OCI-LY7 (cell line): ENCODE measurements at regions not wholly inside any gene's neighbourhood (a gene's known extent, or its start where the extent isn't known, plus 50 kb on each side); places are given as distances from the start of the nearest gene placed in this dataset.

Source experiments
- EZH2phosphoT487 ChIP-seq: fragments of 200-600 bp; sonication (generic); IDR thresholded peaks from 2 replicates; pipeline ENCODE4 v1.6.1; 2018; ENCODE audit warnings: low read depth, borderline replicate concordance, mild to moderate bottlenecking, mixed run types, antibody characterized with exemption, low read length, moderate library complexity, mixed read lengths
- TF ChIP-seq, protein P1 (sequence below): fragments of 200-600 bp; sonication (generic); conservative IDR thresholded peaks from 2 replicates; pipeline ENCODE4 v1.5.1; 2014; ENCODE audit warnings: mild to moderate bottlenecking, antibody characterized with exemption, low read length, moderate library complexity, mixed read lengths

- TF ChIP-seq, protein P1, sequence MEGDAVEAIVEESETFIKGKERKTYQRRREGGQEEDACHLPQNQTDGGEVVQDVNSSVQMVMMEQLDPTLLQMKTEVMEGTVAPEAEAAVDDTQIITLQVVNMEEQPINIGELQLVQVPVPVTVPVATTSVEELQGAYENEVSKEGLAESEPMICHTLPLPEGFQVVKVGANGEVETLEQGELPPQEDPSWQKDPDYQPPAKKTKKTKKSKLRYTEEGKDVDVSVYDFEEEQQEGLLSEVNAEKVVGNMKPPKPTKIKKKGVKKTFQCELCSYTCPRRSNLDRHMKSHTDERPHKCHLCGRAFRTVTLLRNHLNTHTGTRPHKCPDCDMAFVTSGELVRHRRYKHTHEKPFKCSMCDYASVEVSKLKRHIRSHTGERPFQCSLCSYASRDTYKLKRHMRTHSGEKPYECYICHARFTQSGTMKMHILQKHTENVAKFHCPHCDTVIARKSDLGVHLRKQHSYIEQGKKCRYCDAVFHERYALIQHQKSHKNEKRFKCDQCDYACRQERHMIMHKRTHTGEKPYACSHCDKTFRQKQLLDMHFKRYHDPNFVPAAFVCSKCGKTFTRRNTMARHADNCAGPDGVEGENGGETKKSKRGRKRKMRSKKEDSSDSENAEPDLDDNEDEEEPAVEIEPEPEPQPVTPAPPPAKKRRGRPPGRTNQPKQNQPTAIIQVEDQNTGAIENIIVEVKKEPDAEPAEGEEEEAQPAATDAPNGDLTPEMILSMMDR: no peak
- no peak for TF ChIP-seq EZH2phosphoT487
Measured at GRCh38 chr18:25516747-25517498, 165.0 kb upstream of the ZNF521 start.
